Panc1 (cell line): ENCODE measurements at regions not wholly inside any gene's neighbourhood (a gene's known extent, or its start where the extent isn't known, plus 50 kb on each side); places are given as distances from the start of the nearest gene placed in this dataset.

Source experiments
- ATAC-seq: fragments of 200-7000 bp; cut with Tn5 transposase; 2 replicates; pipeline ENCODE4 v1.9.1; 2020; ENCODE audit warnings: mild to moderate bottlenecking, moderate library complexity
- BruUV-seq: library from RNA; stranded (reverse); fragments of 400-500 nt; replicated peaks from 2 replicates; lab custom pipeline; 2021; lab: Mats Ljungman, UMichigan
- CTCF ChIA-PET: fragments of 300-600 bp; sonication (Branson Sonifier 250); formaldehyde crosslinking; loops from one replicate; lab custom pipeline; 2022; ENCODE audit warnings: antibody characterized with exemption; lab: Charles Lee
- POLR2A ChIA-PET: fragments of 300-600 bp; sonication (Branson Sonifier 250); formaldehyde crosslinking; loops from one replicate; lab custom pipeline; 2022; ENCODE audit warnings: antibody characterized with exemption; lab: Charles Lee
- DNase-seq: peaks from one replicate; pipeline ENCODE4 v3.0.0-alpha.2; 2010; ENCODE audit warnings: low read depth, low spot score
- H3K27ac ChIP-seq: 2 replicates; pipeline ENCODE4 v1.5.1; 2011; ENCODE audit warnings: mild to moderate bottlenecking, low read length, inconsistent platforms
- H3K27me3 ChIP-seq: fragments of 200-500 bp; sonication (Bioruptor generic); 2 replicates; pipeline ENCODE4 v1.6.0; 2014; ENCODE audit warnings: low read length, inconsistent platforms; ENCODE audit not compliant: control insufficient read depth, insufficient read depth
- H3K36me3 ChIP-seq: fragments of 200-500 bp; sonication (Bioruptor generic); 2 replicates; pipeline ENCODE4 v1.5.1; 2014; ENCODE audit warnings: inconsistent platforms, mild to moderate bottlenecking, low read length, moderate library complexity; ENCODE audit not compliant: control insufficient read depth, insufficient read depth
- H3K4me1 ChIP-seq: 2 replicates; pipeline ENCODE4 v1.5.1; 2011; ENCODE audit warnings: inconsistent platforms, mild to moderate bottlenecking, low read length, moderate library complexity; ENCODE audit not compliant: control insufficient read depth, insufficient read depth
- H3K4me3 ChIP-seq, 2 experiments: 2 replicates each; pipeline ENCODE4 v1.5.1; 2011 to 2012; ENCODE audit warnings: low read depth in 2 of 2, low read length in 2 of 2, mild to moderate bottlenecking in 2 of 2, inconsistent platforms in 1 of 2, moderate library complexity in 1 of 2
- H3K9me3 ChIP-seq: fragments of 200-500 bp; sonication (Bioruptor generic); 2 replicates; pipeline ENCODE4 v1.5.1; 2014; ENCODE audit warnings: low read depth, mild to moderate bottlenecking, inconsistent platforms, low read length, moderate library complexity; ENCODE audit not compliant: control insufficient read depth, insufficient read depth
- CTCF ChIP-seq: fragments of 450-650 bp; IDR thresholded peaks from 2 replicates; pipeline ENCODE4 v1.5.1; 2017; ENCODE audit warnings: mild to moderate bottlenecking
- POLR2AphosphoS5 ChIP-seq: IDR thresholded peaks from 2 replicates; pipeline ENCODE4 v1.6.1; 2012; ENCODE audit warnings: mild to moderate bottlenecking, low read depth, low read length, moderate library complexity
- REST ChIP-seq, 2 experiments: IDR thresholded peaks; 2 replicates each; pipeline ENCODE4 v1.6.1; 2011 to 2012; ENCODE audit warnings: low read depth in 2 of 2, control low read depth in 1 of 2, low read length in 1 of 2, mild to moderate bottlenecking in 1 of 2, moderate library complexity in 1 of 2; ENCODE audit not compliant: insufficient read depth in 1 of 2
- SIN3A ChIP-seq: IDR thresholded peaks from 2 replicates; pipeline ENCODE4 v1.6.1; 2012; ENCODE audit warnings: low read depth, mild to moderate bottlenecking, low read length, moderate library complexity, borderline replicate concordance; ENCODE audit not compliant: insufficient read depth
- TCF7L2 ChIP-seq: IDR thresholded peaks from 2 replicates; pipeline ENCODE4 v1.6.1; 2011; ENCODE audit warnings: mild to moderate bottlenecking, low read depth, low read length, inconsistent platforms
- in situ Hi-C: cut with HindIII; loops from 2 replicates; pipeline ENCODE4 v1.10.0; 2016; ENCODE audit warnings: low sequenced_read_pairs, low pct_unique_long_range_greater_than_20kb
- intact Hi-C: fragments of 100-400 bp; cut with micrococcal nuclease; formaldehyde crosslinking; loops from one replicate; pipeline ENCODE4 v1.10.0; 2022; ENCODE audit not compliant: unreplicated experiment

GRCh38 chr6:90456001-90456400 lies 130.9 kb downstream of the MAP3K7 start:
- ChIA-PET CTCF (no interaction called here), POLR2A (interaction anchor here (0.6 kb wide), 1 partner anchor 616 kb away, joined by 9 read pairs; no protein-coding TSS in a partner anchor)
- Histone ChIP-seq H3K36me3 (no peaks in the 10 kb centered on the region), H3K4me3 (no peak overlapping the region), H3K27me3 (no peaks in the 10 kb centered on the region), H3K27ac (no peak overlapping the region), H3K9me3 (no peaks in the 10 kb centered on the region), H3K4me1 (no peaks in the 10 kb centered on the region)
- DNase-seq (no peak), ATAC-seq (no peak)
- no peak for TF ChIP-seq REST (IDR thresholded peaks at IDR 0.05; ENCODE audit: insufficient read depth in 1 of 2, low read depth in 2 of 2, low read length in 1 of 2)
- no peak for TF ChIP-seq CTCF
- TF ChIP-seq POLR2AphosphoS5, result no peak
- TF ChIP-seq SIN3A, result no peak
- TF ChIP-seq TCF7L2, result no peak
- in situ Hi-C loops, result no loop called here
- no TSS peak for BruUV-seq
- intact Hi-C loops, result no loop called here

- BruUV-seq, result no TSS peak
- no peaks in the 10 kb centered on the region for H3K9me3 ChIP-seq
- TF ChIP-seq POLR2AphosphoS5 (no peak), SIN3A (no peak), REST (IDR thresholded peaks at IDR 0.05; ENCODE audit: insufficient read depth in 1 of 2, low read depth in 2 of 2, low read length in 1 of 2) (no peak), CTCF (no peak), TCF7L2 (no peak)
- in situ Hi-C loops (no loop called here), intact Hi-C loops (no loop called here)
- no peaks in the 10 kb centered on the region for H3K27me3 ChIP-seq
- H3K27ac ChIP-seq, result no peak overlapping the region
- ATAC-seq (no peak), DNase-seq (no peak)
- H3K4me1 ChIP-seq, result no peaks in the 10 kb centered on the region
- no peak overlapping the region for H3K4me3 ChIP-seq
- POLR2A ChIA-PET, result no interaction called here
- CTCF ChIA-PET, result no interaction called here
- no peaks in the 10 kb centered on the region for H3K36me3 ChIP-seq
These were observed 131.9 kb downstream of the MAP3K7 start for GRCh38 chr6:90454836-90455427.
